ENCODE measurements at regions not wholly inside any gene's neighbourhood (a gene's known extent, or its start where the extent isn't known, plus 50 kb on each side); places are given as distances from the start of the nearest gene placed in this dataset.

DNA sequence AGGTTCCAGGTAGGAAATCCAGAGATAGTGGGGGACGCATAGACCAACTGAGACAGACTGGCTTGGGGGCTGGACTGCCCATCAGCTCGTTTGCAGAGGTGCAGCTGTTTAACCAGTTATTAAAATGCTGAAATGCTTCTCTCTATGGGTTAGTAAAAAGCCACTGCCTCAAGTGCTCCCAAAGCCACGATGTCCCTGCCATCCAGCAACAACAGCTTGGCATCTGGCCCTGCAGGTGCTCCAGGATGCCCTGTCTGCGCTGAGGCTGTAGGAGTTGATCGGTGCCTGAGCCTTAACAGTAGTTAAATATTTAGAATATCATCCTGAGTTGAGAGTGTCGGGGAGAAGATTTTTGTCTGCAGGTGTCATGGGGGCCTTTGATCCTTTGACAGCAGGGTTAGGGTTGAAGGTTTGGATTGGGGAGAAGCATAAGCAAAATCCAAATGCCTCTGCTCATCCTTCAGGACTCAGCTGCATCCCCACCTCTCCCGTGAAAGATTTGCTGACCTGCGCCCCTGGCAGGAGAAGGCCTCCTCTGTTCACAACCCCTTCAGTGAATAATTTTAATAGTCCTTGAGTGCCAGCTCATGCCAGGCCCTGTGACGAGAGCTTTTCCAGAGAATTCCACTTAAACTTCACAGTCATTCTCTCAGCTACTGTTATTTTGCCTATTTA is 127.3 kb upstream of the PWP1 start:
- Mint-ChIP-seq H3K27ac (no peak overlapping the region), H3K4me3 (no peak overlapping the region), H3K27me3 (ENCODE audit: low read depth in 3 of 3) (peaks cover 0 to 5% (median 2%) of the 10 kb centered on the region in 3 donors), H3K36me3 (no peaks in the 10 kb centered on the region), H3K4me1 (no peaks in the 10 kb centered on the region), H3K9me3 (no peaks in the 10 kb centered on the region)
- DNase-seq = no peak

- Mint-ChIP-seq H3K27me3 (ENCODE audit: low read depth in 3 of 3) (peaks cover 0 to 7% (median 2%) of the 10 kb centered on the region in 3 donors), H3K4me1 (no peaks in the 10 kb centered on the region), H3K27ac (no peak overlapping the region), H3K9me3 (no peaks in the 10 kb centered on the region), H3K36me3 (no peaks in the 10 kb centered on the region), H3K4me3 (no peak overlapping the region)
- DNase-seq = no peak
Observed at GRCh38 chr12:107558816-107559382, 126.7 kb upstream of the PWP1 start.

DNA sequence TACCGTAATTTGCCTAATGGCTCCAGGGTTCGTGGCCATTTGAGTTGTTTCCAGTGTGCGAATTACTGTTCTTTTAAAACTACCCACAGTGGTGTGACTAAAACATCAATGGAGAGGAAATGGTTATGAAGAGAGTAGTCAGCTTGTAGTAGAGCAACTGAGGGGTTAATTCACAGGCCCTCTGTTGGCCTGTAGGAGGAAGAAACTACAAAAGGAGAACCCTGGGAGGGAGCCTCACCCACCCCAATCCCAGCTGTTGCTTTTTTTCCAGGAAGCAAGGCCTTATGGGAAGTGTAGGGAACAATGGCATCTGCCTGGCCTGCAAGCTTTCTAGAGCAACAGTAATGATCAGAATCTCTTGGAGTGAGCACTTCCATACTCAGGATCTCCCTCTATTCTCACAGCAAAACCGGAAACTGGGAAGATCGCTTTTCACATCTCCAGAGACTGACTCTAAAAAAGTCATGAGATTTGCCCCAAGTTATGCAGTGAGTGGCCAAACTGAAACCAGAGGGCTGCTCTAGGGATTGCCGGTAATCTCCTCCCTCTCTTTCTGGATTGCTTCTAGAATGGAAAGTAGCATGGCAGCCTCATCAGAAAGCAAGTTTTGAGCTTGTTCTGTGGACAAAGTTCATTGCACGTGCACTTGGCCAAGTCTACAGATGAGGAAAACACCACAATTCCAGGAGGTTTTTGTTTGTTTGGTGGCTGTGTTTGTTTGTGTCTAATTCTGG is 125.3 kb upstream of the PWP1 start:
- Mint-ChIP-seq H3K4me1 (peaks cover 0 to 3% of the 10 kb centered on the region in 2 donors), H3K9me3 (no peaks in the 10 kb centered on the region), H3K4me3 (no peak overlapping the region), H3K27me3 (ENCODE audit: low read depth in 3 of 3) (peaks cover 0 to 7% (median 2%) of the 10 kb centered on the region in 3 donors), H3K36me3 (no peaks in the 10 kb centered on the region), H3K27ac (no peak overlapping the region)
- no peak for DNase-seq

GRCh38 chr12:107560899-107561285 is 124.7 kb upstream of the PWP1 start:
- H3K4me1 Mint-ChIP-seq = peaks cover 0 to 4% of the 10 kb centered on the region in 2 donors
- no peak overlapping the region for H3K4me3 Mint-ChIP-seq
- no peak for DNase-seq
- H3K9me3 Mint-ChIP-seq = no peaks in the 10 kb centered on the region
- no peaks in the 10 kb centered on the region for H3K36me3 Mint-ChIP-seq
- H3K27ac Mint-ChIP-seq = no peak overlapping the region
- H3K27me3 Mint-ChIP-seq (ENCODE audit: low read depth in 3 of 3) = peaks cover 0 to 7% (median 2%) of the 10 kb centered on the region in 3 donors

DNA sequence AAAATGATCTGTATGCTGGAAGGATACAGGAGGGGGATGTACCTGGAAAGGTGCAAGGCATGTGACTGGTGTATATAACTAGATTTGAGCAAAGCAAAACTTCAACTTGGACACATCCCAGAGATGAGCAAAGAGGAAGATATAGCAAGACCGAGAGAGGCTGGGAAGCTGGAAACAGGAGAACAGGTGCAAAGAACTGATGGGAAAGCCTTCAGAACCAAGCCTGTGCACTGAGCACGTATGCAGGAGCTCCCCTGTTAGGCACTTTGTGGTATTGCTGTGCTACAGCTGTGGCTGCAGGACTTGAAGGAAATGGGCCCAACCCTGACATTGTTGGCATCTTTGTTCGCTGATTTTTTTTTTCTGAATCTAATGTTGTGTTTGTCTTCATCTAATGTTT is 120.7 kb upstream of the PWP1 start:
- Mint-ChIP-seq H3K4me3 (no peak overlapping the region), H3K9me3 (no peaks in the 10 kb centered on the region), H3K27ac (no peak overlapping the region), H3K4me1 (peaks cover 0 to 15% of the 10 kb centered on the region in 2 donors), H3K27me3 (ENCODE audit: low read depth in 3 of 3) (peaks cover 0 to 5% (median 3%) of the 10 kb centered on the region in 3 donors), H3K36me3 (no peaks in the 10 kb centered on the region)
- peak in 1 of 3 donors; percentile 7 for DNase-seq

GRCh38 chr12:107565551-107565950 is 120.0 kb upstream of the PWP1 start:
- peaks cover 0 to 5% (median 3%) of the 10 kb centered on the region in 3 donors for H3K27me3 Mint-ChIP-seq (ENCODE audit: low read depth in 3 of 3)
- H3K36me3 Mint-ChIP-seq = no peaks in the 10 kb centered on the region
- no peaks in the 10 kb centered on the region for H3K9me3 Mint-ChIP-seq
- H3K4me1 Mint-ChIP-seq = peaks cover 0 to 17% of the 10 kb centered on the region in 2 donors
- H3K4me3 Mint-ChIP-seq = no peak overlapping the region
- DNase-seq = no peak
- no peak overlapping the region for H3K27ac Mint-ChIP-seq

DNA sequence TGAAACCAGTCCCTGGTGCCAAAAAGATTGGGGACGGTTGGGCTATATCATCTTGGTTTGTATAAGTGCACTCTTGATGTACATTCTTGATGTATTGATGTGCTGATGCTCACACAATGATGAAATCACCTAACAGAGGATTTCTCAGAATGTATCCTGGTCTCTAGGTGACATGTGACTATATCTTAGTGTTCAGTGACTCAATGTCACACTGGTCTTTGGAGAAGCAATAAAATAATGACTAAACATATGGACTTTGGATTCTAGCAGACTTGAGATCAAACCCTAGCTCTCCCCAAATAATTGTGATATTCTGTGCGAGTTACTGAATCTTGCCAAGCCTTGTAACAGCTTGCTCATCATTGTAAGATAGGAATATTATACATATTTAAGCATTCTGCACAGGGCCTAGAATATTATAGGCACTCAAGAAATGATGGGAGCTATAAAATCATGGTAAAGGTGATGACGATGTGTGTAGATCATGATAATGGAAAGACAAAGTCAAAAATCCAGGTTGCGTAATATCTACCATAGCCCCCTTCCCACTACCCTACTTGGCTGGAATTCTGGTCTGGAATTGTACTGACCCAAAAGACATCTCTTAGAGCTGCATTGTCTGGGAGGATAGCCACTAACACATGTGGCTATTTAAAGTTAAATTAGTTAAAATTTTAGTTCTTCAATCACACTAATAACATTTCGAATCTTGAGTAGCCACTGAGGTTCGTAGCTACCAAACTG is 117.6 kb upstream of the PWP1 start:
- Mint-ChIP-seq H3K27me3 (ENCODE audit: low read depth in 3 of 3) (peaks cover 0 to 2% (median 1%) of the 10 kb centered on the region in 3 donors), H3K4me3 (no peak overlapping the region), H3K4me1 (peaks cover 8 to 30% of the 10 kb centered on the region in 2 donors), H3K9me3 (no peaks in the 10 kb centered on the region), H3K27ac (no peak overlapping the region), H3K36me3 (no peaks in the 10 kb centered on the region)
- no peak for DNase-seq

- H3K27ac Mint-ChIP-seq = peak overlapping the region in 1 of 6 donors; percentile 50
- H3K9me3 Mint-ChIP-seq = no peaks in the 10 kb centered on the region
- H3K27me3 Mint-ChIP-seq (ENCODE audit: low read depth in 3 of 3) = peaks cover 0 to 2% (median 1%) of the 10 kb centered on the region in 3 donors
- DNase-seq = no peak
- no peak overlapping the region for H3K4me3 Mint-ChIP-seq
- peaks cover 8 to 30% of the 10 kb centered on the region in 2 donors for H3K4me1 Mint-ChIP-seq
- no peaks in the 10 kb centered on the region for H3K36me3 Mint-ChIP-seq
Observed at GRCh38 chr12:107568718-107569117, 116.9 kb upstream of the PWP1 start.

DNA sequence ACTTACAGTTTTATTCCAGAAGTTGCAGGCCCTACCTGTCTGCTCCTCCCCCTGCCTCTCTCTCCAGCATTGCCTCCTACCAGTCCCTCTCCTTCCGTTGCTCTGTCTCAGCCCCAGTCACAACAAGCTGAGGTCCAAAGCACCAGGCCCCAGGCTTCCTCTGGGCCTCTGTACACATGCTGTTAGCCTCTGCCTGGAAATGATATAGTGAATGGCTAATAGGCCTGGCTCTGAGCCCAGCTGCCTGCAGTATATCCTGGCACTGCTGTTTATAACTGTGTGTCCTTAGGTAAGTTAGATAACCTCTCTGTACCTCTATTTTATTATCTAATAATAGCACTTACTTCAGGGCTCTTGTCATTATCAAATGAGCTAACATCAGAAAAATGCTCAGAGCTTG is 114.9 kb upstream of the PWP1 start:
- H3K27ac Mint-ChIP-seq = peak overlapping the region in 2 of 6 donors; percentile 37 to 69
- no peaks in the 10 kb centered on the region for H3K36me3 Mint-ChIP-seq
- peak overlapping the region in 1 of 5 donors; percentile 4 for H3K4me3 Mint-ChIP-seq
- H3K9me3 Mint-ChIP-seq = no peaks in the 10 kb centered on the region
- peaks cover 8 to 26% of the 10 kb centered on the region in 2 donors for H3K4me1 Mint-ChIP-seq
- peaks cover 0 to 2% (median 1%) of the 10 kb centered on the region in 3 donors for H3K27me3 Mint-ChIP-seq (ENCODE audit: low read depth in 3 of 3)
- DNase-seq = no peak

- Mint-ChIP-seq H3K4me1 (peaks cover 8 to 25% of the 10 kb centered on the region in 2 donors), H3K27ac (peak overlapping the region; percentile 12 to 78 (median 48)), H3K9me3 (no peaks in the 10 kb centered on the region), H3K27me3 (ENCODE audit: low read depth in 3 of 3) (peaks cover 0 to 2% (median 1%) of the 10 kb centered on the region in 3 donors), H3K36me3 (no peaks in the 10 kb centered on the region), H3K4me3 (peak overlapping the region in 2 of 5 donors; percentile 14 to 63)
- DNase-seq = peak; percentile 2 to 13 (median 12)
Observed at GRCh38 chr12:107571492-107571891, 114.1 kb upstream of the PWP1 start.

DNA sequence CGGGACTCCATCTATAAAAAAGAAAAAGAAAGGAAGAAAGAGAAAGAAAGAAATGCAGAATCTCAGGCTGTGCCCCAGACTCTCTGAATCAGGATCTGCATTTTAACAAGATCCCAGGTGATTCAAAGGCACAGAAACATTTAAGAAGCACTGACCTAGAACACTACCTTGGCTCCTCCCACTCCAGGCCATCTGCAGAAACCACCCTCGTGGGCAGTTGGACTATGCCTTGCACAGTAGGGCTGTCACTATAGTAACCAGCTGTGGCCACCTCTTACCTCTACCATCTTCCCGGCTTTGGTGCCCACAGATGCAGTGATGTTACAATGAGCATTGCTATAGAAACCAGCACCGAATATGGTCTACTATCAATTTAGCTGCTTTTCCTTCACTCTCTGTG is 110.9 kb upstream of the PWP1 start:
- Mint-ChIP-seq H3K36me3 (no peaks in the 10 kb centered on the region), H3K9me3 (no peaks in the 10 kb centered on the region), H3K27ac (no peak overlapping the region)

DNA sequence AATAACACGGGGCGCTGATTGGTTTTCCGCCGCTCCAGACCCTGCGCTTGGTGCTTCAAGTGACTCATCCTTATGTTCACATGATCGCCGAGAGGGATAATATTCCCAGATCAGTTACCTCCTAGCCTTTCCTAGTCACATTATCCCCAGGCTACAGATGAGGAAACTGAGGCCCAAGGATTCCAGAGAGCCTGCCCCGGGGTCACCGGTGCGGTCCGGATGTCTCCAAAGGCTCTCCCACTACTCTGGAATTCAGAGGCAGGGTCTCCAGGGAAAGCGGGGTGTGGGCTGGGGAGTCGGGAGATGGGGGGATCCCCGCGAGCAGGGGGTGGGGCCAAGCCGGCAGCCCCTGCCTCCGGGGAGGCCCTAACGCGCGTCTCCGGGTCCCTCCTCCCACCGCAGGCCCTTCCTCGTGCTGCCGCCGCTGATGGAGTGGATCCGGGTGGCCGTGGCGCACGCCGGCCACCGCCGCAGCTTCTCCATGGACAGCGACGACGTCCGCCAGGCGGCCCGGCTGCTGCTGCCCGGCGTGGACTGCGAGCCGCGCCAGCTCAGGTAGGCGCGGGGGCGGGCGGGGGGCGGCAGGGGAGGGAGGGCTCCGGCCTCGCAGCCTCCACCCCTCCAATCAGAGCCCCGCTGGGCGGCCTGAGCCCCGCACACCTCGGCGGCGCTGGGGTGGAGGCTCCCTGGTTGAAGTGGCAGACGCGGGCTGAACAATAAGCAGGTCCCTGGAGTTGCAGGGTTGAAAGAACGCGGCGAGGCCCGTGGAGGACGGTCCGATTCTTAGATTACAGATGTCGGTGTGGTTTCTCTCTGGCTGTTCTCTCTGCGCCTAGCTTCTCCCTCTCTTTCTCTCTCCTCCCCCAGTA is 104.6 kb upstream of the PWP1 start:
- Mint-ChIP-seq H3K4me1 (no peaks in the 10 kb centered on the region), H3K36me3 (no peaks in the 10 kb centered on the region), H3K9me3 (no peaks in the 10 kb centered on the region), H3K27ac (no peak overlapping the region), H3K4me3 (no peak overlapping the region), H3K27me3 (ENCODE audit: low read depth in 3 of 3) (peaks cover 0 to 2% (median 0%) of the 10 kb centered on the region in 3 donors)
- no peak for DNase-seq

More for the DNA sequence above, 110.9 kb upstream of the PWP1 start:
- H3K4me3 Mint-ChIP-seq = no peak overlapping the region
- DNase-seq = no peak
- peaks cover 8 to 18% of the 10 kb centered on the region in 2 donors for H3K4me1 Mint-ChIP-seq
- H3K27me3 Mint-ChIP-seq (ENCODE audit: low read depth in 3 of 3) = peaks cover 0 to 2% (median 0%) of the 10 kb centered on the region in 3 donors

DNA sequence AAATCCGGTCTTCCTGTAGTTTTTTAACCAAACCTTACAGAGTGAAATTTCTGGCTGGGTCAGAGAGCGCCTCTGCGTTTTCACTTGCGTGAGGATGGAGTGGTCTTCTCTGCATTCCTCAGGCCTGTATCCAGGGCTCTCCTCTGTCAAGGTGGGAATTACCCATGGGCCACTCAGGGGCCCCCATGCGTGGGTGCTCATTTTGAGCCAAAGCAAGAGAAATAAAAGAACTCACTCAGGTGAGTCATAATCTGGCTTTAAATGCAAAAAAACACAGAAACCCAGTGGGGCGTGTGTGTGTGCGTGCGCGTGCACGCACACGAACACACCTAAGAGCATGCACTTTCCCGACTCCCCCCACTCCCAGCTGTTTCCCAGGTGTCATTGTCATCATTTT is 104.0 kb upstream of the PWP1 start:
- Mint-ChIP-seq H3K36me3 (peaks cover 0 to 2% (median 1%) of the 10 kb centered on the region in 3 donors), H3K4me1 (no peaks in the 10 kb centered on the region), H3K9me3 (no peaks in the 10 kb centered on the region), H3K4me3 (no peak overlapping the region), H3K27me3 (ENCODE audit: low read depth in 3 of 3) (peaks cover 0 to 2% (median 0%) of the 10 kb centered on the region in 3 donors), H3K27ac (no peak overlapping the region)
- no peak for DNase-seq
